Muscle of leg (tissue), 3 donors: ENCODE measurements at regions not wholly inside any gene's neighbourhood (a gene's known extent, or its start where the extent isn't known, plus 50 kb on each side); places are given as distances from the start of the nearest gene placed in this dataset.
"Not testable (repeated sequence)": the region's sequence is repeated elsewhere in the genome, so short reads cannot be mapped to it uniquely, and the experiment has no call there.

Experiments used
- DNase-seq: peaks from one replicate; pipeline ENCODE4 v3.0.0; 2013
- H3K27ac ChIP-seq: one replicate; pipeline ENCODE4 v1.5.1; 2013; ENCODE audit warnings: mild to moderate bottlenecking, low read length, control low read depth
- H3K27me3 ChIP-seq: one replicate; pipeline ENCODE4 v1.6.1; 2013; ENCODE audit warnings: low read length; ENCODE audit not compliant: control insufficient read depth, insufficient read depth
- H3K36me3 ChIP-seq: one replicate; pipeline ENCODE4 v1.6.1; 2013; ENCODE audit warnings: low read length; ENCODE audit not compliant: control insufficient read depth, insufficient read depth
- H3K4me1 ChIP-seq: one replicate; pipeline ENCODE4 v1.6.1; 2013; ENCODE audit warnings: low read length; ENCODE audit not compliant: control insufficient read depth, insufficient read depth
- H3K4me3 ChIP-seq: one replicate; pipeline ENCODE4 v1.5.1; 2013; ENCODE audit warnings: low read length, control low read depth
- H3K9me3 ChIP-seq: replicated peaks from 2 replicates; pipeline ENCODE4 v1.6.1; 2013; ENCODE audit warnings: low read depth, low read length; ENCODE audit not compliant: control insufficient read depth
- WGBS: methylation state at CpG from one replicate; pipeline ENCODE4 v1.1.5; 2013; ENCODE audit warnings: missing lambda C conversion rate; ENCODE audit not compliant: insufficient coverage; 5-methylcytosine and 5-hydroxymethylcytosine counted together

GRCh38 chr3:125694761-125695294 is 99.5 kb upstream of the OSBPL11 start:
- 75% methylated on average over 7 of the region's 14 CpGs for WGBS
- Histone ChIP-seq H3K27me3 (no peaks in the 10 kb centered on the region), H3K36me3 (no peaks in the 10 kb centered on the region), H3K4me1 (no peaks in the 10 kb centered on the region), H3K4me3 (no peak overlapping the region), H3K9me3 (no peaks in the 10 kb centered on the region), H3K27ac (no peak overlapping the region)
- no peak for DNase-seq

- Histone ChIP-seq H3K4me3 (no peak overlapping the region), H3K4me1 (no peaks in the 10 kb centered on the region), H3K27ac (no peak overlapping the region), H3K9me3 (no peaks in the 10 kb centered on the region), H3K36me3 (no peaks in the 10 kb centered on the region), H3K27me3 (no peaks in the 10 kb centered on the region)
- WGBS = 90% methylated on average over 6 of the region's 6 CpGs
- DNase-seq = no peak
These were observed 100.4 kb upstream of the OSBPL11 start for GRCh38 chr3:125695688-125696087.

- not testable (repeated sequence) for H3K9me3 ChIP-seq, H3K4me3 ChIP-seq
These were observed 101.8 kb upstream of the OSBPL11 start for GRCh38 chr3:125697126-125697525.

GRCh38 chr3:125697979-125698640 is 102.8 kb upstream of the OSBPL11 start:
- WGBS = 87% methylated on average over 5 of the region's 13 CpGs
- H3K4me1 ChIP-seq, DNase-seq: not testable (repeated sequence)

More at GRCh38 chr3:125697126-125697525, 101.8 kb upstream of the OSBPL11 start:
- not testable (repeated sequence) for H3K27ac ChIP-seq, H3K4me1 ChIP-seq, DNase-seq, H3K27me3 ChIP-seq, H3K36me3 ChIP-seq
- WGBS = no CpG with 5 or more reads among the region's 2 CpGs

GRCh38 chr3:125715651-125716050 is 120.4 kb upstream of the OSBPL11 start:
- H3K4me1 ChIP-seq = no peaks in the 10 kb centered on the region
- 90% methylated on average over 18 of the region's 24 CpGs for WGBS
- no peaks in the 10 kb centered on the region for H3K36me3 ChIP-seq

More at GRCh38 chr3:125697979-125698640, 102.8 kb upstream of the OSBPL11 start:
- H3K27me3 ChIP-seq, H3K36me3 ChIP-seq, H3K9me3 ChIP-seq, H3K27ac ChIP-seq, H3K4me3 ChIP-seq: not testable (repeated sequence)

GRCh38 chr3:125732151-125732550 is 136.9 kb upstream of the OSBPL11 start:
- not testable (repeated sequence) for H3K4me1 ChIP-seq, H3K4me3 ChIP-seq, H3K27ac ChIP-seq, H3K9me3 ChIP-seq, H3K27me3 ChIP-seq, H3K36me3 ChIP-seq
- 64% methylated on average over 3 of the region's 11 CpGs for WGBS
- DNase-seq = peak; percentile 70

More at GRCh38 chr3:125715651-125716050, 120.4 kb upstream of the OSBPL11 start:
- DNase-seq = no peak
- Histone ChIP-seq H3K9me3 (no peaks in the 10 kb centered on the region), H3K27ac (no peak overlapping the region), H3K4me3 (no peak overlapping the region), H3K27me3 (no peaks in the 10 kb centered on the region)

- H3K9me3 ChIP-seq, H3K27ac ChIP-seq, H3K27me3 ChIP-seq, H3K4me1 ChIP-seq, H3K36me3 ChIP-seq, H3K4me3 ChIP-seq, DNase-seq: not testable (repeated sequence)
- 78% methylated on average over 3 of the region's 11 CpGs for WGBS
These were observed 146.9 kb upstream of the OSBPL11 start for GRCh38 chr3:125741991-125742718.

GRCh38 chr3:125742845-125743244 is 147.5 kb upstream of the OSBPL11 start:
- H3K27ac ChIP-seq, DNase-seq: not testable (repeated sequence)

GRCh38 chr3:125757050-125757449 is 161.8 kb upstream of the OSBPL11 start:
- not testable (repeated sequence) for DNase-seq, H3K27ac ChIP-seq, H3K4me3 ChIP-seq, H3K9me3 ChIP-seq, H3K4me1 ChIP-seq, H3K36me3 ChIP-seq, H3K27me3 ChIP-seq
- WGBS = no CpG with 5 or more reads among the region's 1 CpG

More at GRCh38 chr3:125742845-125743244, 147.5 kb upstream of the OSBPL11 start:
- H3K4me3 ChIP-seq, H3K9me3 ChIP-seq, H3K36me3 ChIP-seq, H3K27me3 ChIP-seq, H3K4me1 ChIP-seq: not testable (repeated sequence)
- no CpG with 5 or more reads among the region's 3 CpGs for WGBS

GRCh38 chr3:125758641-125759130 is 163.4 kb upstream of the OSBPL11 start:
- H3K4me1 ChIP-seq, H3K27me3 ChIP-seq: not testable (repeated sequence)
- WGBS = 88% methylated on average over 19 of the region's 32 CpGs

More at GRCh38 chr3:125758641-125759130, 163.4 kb upstream of the OSBPL11 start:
- H3K27ac ChIP-seq, H3K36me3 ChIP-seq, H3K4me3 ChIP-seq, DNase-seq, H3K9me3 ChIP-seq: not testable (repeated sequence)
